ENCODE measurements at regions not wholly inside any gene's neighbourhood (a gene's known extent, or its start where the extent isn't known, plus 50 kb on each side); places are given as distances from the start of the nearest gene placed in this dataset.
A peak's percentile ranks its signal among the peaks of the same experiment; 100 is the strongest.

- H4K20me1 ChIP-seq (ENCODE audit: low read length), result no peaks in the 10 kb centered on the region
- H3K4me2 ChIP-seq (ENCODE audit: low read length), result no peak overlapping the region
- no peaks in the 10 kb centered on the region for H3F3A ChIP-seq (ENCODE audit: low read length, unreplicated experiment)
- ATAC-seq (no peak), DNase-seq (no peak)
- CTCF ChIA-PET, result no interaction called here
- no peaks in the 10 kb centered on the region for H3K9me2 ChIP-seq (replicated peaks; ENCODE audit: low read length)
- H3K4me1 ChIP-seq (ENCODE audit: insufficient read depth, low read length), result no peaks in the 10 kb centered on the region
- POLR2A ChIA-PET (ENCODE audit: unreplicated experiment), result no interaction called here
- H3K27me3 ChIP-seq (ENCODE audit: low read length), result no peaks in the 10 kb centered on the region
- BruUV-seq (replicated peaks), result no TSS peak
- intact Hi-C loops (cut with micrococcal nuclease), result no loop called here
- no peak overlapping the region for H2AFZ ChIP-seq (ENCODE audit: low read length)
- no peaks in the 10 kb centered on the region for H3K36me3 ChIP-seq (ENCODE audit: low read depth, low read length)
- H3K79me2 ChIP-seq (ENCODE audit: low read length), result no peaks in the 10 kb centered on the region
- no peak overlapping the region for H3K27ac ChIP-seq (ENCODE audit: low read length)
- no peak overlapping the region for H3K4me3 ChIP-seq (ENCODE audit: low read length)
- no peaks in the 10 kb centered on the region for H3K9me3 ChIP-seq (ENCODE audit: low read length)
- no peak for TF ChIP-seq EZH2phosphoT487 (IDR thresholded peaks at IDR 0.05; ENCODE audit: borderline replicate concordance, low read length)
- TF ChIP-seq CTCF (conservative IDR thresholded peaks at IDR 0.05; ENCODE audit: low read depth, low read length), result no peak
- TF ChIP-seq EZH2 (IDR thresholded peaks at IDR 0.05; ENCODE audit: low read length, unreplicated experiment), result no peak
- H3K9ac ChIP-seq (ENCODE audit: low read length), result no peak overlapping the region
Measured at GRCh38 chr13:105658431-105658830, 877.0 kb downstream of the EFNB2 start.

GRCh38 chr13:105655046-105655445 lies 880.4 kb downstream of the EFNB2 start:
- no peaks in the 10 kb centered on the region for H3K79me2 ChIP-seq (ENCODE audit: low read length)
- no peak overlapping the region for H3K27ac ChIP-seq (ENCODE audit: low read length)
- intact Hi-C loops (cut with micrococcal nuclease), result no loop called here
- no TSS peak for BruUV-seq (replicated peaks)
- DNase-seq (peak; percentile 55), ATAC-seq (no peak)
- no peaks in the 10 kb centered on the region for H3K4me1 ChIP-seq (ENCODE audit: insufficient read depth, low read length)
- no peaks in the 10 kb centered on the region for H3K9me3 ChIP-seq (ENCODE audit: low read length)
- CTCF ChIA-PET, result no interaction called here
- no peak overlapping the region for H2AFZ ChIP-seq (ENCODE audit: low read length)
- H3K4me3 ChIP-seq (ENCODE audit: low read length), result no peak overlapping the region
- TF ChIP-seq EZH2phosphoT487 (IDR thresholded peaks at IDR 0.05; ENCODE audit: borderline replicate concordance, low read length), result no peak
- no peak for TF ChIP-seq EZH2 (IDR thresholded peaks at IDR 0.05; ENCODE audit: low read length, unreplicated experiment)
- TF ChIP-seq CTCF (conservative IDR thresholded peaks at IDR 0.05; ENCODE audit: low read depth, low read length), result no peak
- H3F3A ChIP-seq (ENCODE audit: low read length, unreplicated experiment), result no peaks in the 10 kb centered on the region
- H3K36me3 ChIP-seq (ENCODE audit: low read depth, low read length), result no peaks in the 10 kb centered on the region
- H3K4me2 ChIP-seq (ENCODE audit: low read length), result no peak overlapping the region
- no peak overlapping the region for H3K9ac ChIP-seq (ENCODE audit: low read length)
- POLR2A ChIA-PET (ENCODE audit: unreplicated experiment), result no interaction called here
- H3K27me3 ChIP-seq (ENCODE audit: low read length), result no peaks in the 10 kb centered on the region
- no peaks in the 10 kb centered on the region for H4K20me1 ChIP-seq (ENCODE audit: low read length)
- H3K9me2 ChIP-seq (replicated peaks; ENCODE audit: low read length), result no peaks in the 10 kb centered on the region

GRCh38 chr13:105643966-105644365 lies 891.5 kb downstream of the EFNB2 start:
- Histone ChIP-seq H3K4me3 (ENCODE audit: low read length) (no peak overlapping the region), H3K9ac (ENCODE audit: low read length) (no peak overlapping the region), H3K27ac (ENCODE audit: low read length) (no peak overlapping the region), H2AFZ (ENCODE audit: low read length) (no peak overlapping the region), H4K20me1 (ENCODE audit: low read length) (no peaks in the 10 kb centered on the region), H3K9me3 (ENCODE audit: low read length) (no peaks in the 10 kb centered on the region), H3K79me2 (ENCODE audit: low read length) (no peaks in the 10 kb centered on the region), H3K9me2 (replicated peaks; ENCODE audit: low read length) (no peaks in the 10 kb centered on the region), H3K4me2 (ENCODE audit: low read length) (no peak overlapping the region), H3F3A (ENCODE audit: low read length, unreplicated experiment) (no peaks in the 10 kb centered on the region), H3K36me3 (ENCODE audit: low read depth, low read length) (no peaks in the 10 kb centered on the region), H3K27me3 (ENCODE audit: low read length) (no peaks in the 10 kb centered on the region), H3K4me1 (ENCODE audit: insufficient read depth, low read length) (no peaks in the 10 kb centered on the region)
- ChIA-PET POLR2A (ENCODE audit: unreplicated experiment) (no interaction called here), CTCF (no interaction called here)
- intact Hi-C loops (cut with micrococcal nuclease), result no loop called here
- DNase-seq (no peak), ATAC-seq (no peak)
- BruUV-seq (replicated peaks), result no TSS peak
- TF ChIP-seq EZH2phosphoT487 (IDR thresholded peaks at IDR 0.05; ENCODE audit: borderline replicate concordance, low read length) (no peak), EZH2 (IDR thresholded peaks at IDR 0.05; ENCODE audit: low read length, unreplicated experiment) (no peak), CTCF (conservative IDR thresholded peaks at IDR 0.05; ENCODE audit: low read depth, low read length) (no peak)
